ELR (cell line): ENCODE measurements at regions not wholly inside any gene's neighbourhood (a gene's known extent, or its start where the extent isn't known, plus 50 kb on each side); places are given as distances from the start of the nearest gene placed in this dataset.
A peak's percentile ranks its signal among the peaks of the same experiment; 100 is the strongest.

Experiments
- DNase-seq: peaks from one replicate; pipeline ENCODE4 v3.0.0-alpha.2; 2015; ENCODE audit warnings: low read depth

GRCh38 chr1:188050250-188050649 lies 1221.5 kb downstream of the PLA2G4A start:
- no peak for DNase-seq

- no peak for DNase-seq
These were observed 1227.3 kb downstream of the PLA2G4A start for GRCh38 chr1:188056011-188056410.

- DNase-seq = no peak
These were observed 1230.1 kb downstream of the PLA2G4A start for GRCh38 chr1:188058801-188059200.

- DNase-seq = no peak
These were observed 1233.1 kb downstream of the PLA2G4A start for GRCh38 chr1:188061881-188062280.

- DNase-seq = no peak
These were observed 1233.7 kb downstream of the PLA2G4A start for GRCh38 chr1:188062456-188062855.

GRCh38 chr1:188065917-188066316 lies 1237.2 kb downstream of the PLA2G4A start:
- peak; percentile 57 for DNase-seq

- DNase-seq = no peak
These were observed 1242.1 kb downstream of the PLA2G4A start for GRCh38 chr1:188070848-188071247.

GRCh38 chr1:188089015-188089414 lies 1260.3 kb downstream of the PLA2G4A start:
- no peak for DNase-seq

- no peak for DNase-seq
These were observed 1260.7 kb downstream of the PLA2G4A start for GRCh38 chr1:188089461-188089860.

GRCh38 chr1:188096521-188096920 lies 1267.8 kb downstream of the PLA2G4A start:
- DNase-seq = no peak

- DNase-seq = no peak
These were observed 1288.7 kb downstream of the PLA2G4A start for GRCh38 chr1:188117436-188117835.

GRCh38 chr1:188122646-188123045 lies 1293.9 kb downstream of the PLA2G4A start:
- no peak for DNase-seq

- DNase-seq = no peak
These were observed 1298.8 kb downstream of the PLA2G4A start for GRCh38 chr1:188127507-188127906.

GRCh38 chr1:188128761-188129160 lies 1300.0 kb downstream of the PLA2G4A start:
- DNase-seq = peak; percentile 64

GRCh38 chr1:188129856-188130838 lies 1301.4 kb downstream of the PLA2G4A start:
- no peak for DNase-seq

- DNase-seq = no peak
These were observed 1308.5 kb downstream of the PLA2G4A start for GRCh38 chr1:188137221-188137620.

- no peak for DNase-seq
These were observed 1312.2 kb downstream of the PLA2G4A start for GRCh38 chr1:188140958-188141357.

- no peak for DNase-seq
These were observed 1325.4 kb downstream of the PLA2G4A start for GRCh38 chr1:188154196-188154595.

- no peak for DNase-seq
These were observed 1326.0 kb downstream of the PLA2G4A start for GRCh38 chr1:188154761-188155160.

GRCh38 chr1:188155261-188155660 lies 1326.5 kb downstream of the PLA2G4A start:
- no peak for DNase-seq

- DNase-seq = no peak
These were observed 1335.7 kb downstream of the PLA2G4A start for GRCh38 chr1:188164459-188164858.

- DNase-seq = no peak
These were observed 1337.9 kb downstream of the PLA2G4A start for GRCh38 chr1:188166654-188167053.

GRCh38 chr1:188169971-188170370 lies 1341.2 kb downstream of the PLA2G4A start:
- no peak for DNase-seq

GRCh38 chr1:188170411-188170810 lies 1341.7 kb downstream of the PLA2G4A start:
- DNase-seq = no peak
